OCI-LY3 (cell line): ENCODE measurements at regions not wholly inside any gene's neighbourhood (a gene's known extent, or its start where the extent isn't known, plus 50 kb on each side); places are given as distances from the start of the nearest gene placed in this dataset.

Experiments used
- H2AFZ ChIP-seq: fragments of 200-600, 300-600 bp; shearing (Covaris generic); 2 replicates; pipeline ENCODE4 v1.6.0; 2014; ENCODE audit warnings: antibody characterized with exemption, low read depth, low read length
- H3K27ac ChIP-seq: fragments of 200-600, 300-600 bp; sonication (generic); 2 replicates; pipeline ENCODE4 v1.5.1; 2014; ENCODE audit warnings: mild to moderate bottlenecking, low read length, moderate library complexity, mixed read lengths
- H3K27me3 ChIP-seq: fragments of 200-600, 300-600 bp; sonication (generic); 2 replicates; pipeline ENCODE4 v1.6.1; 2014; ENCODE audit warnings: low read depth, low read length, mixed read lengths
- H3K36me3 ChIP-seq: fragments of 200-600, 300-600 bp; sonication (generic); replicated peaks from 2 replicates; pipeline ENCODE3; 2014; ENCODE audit warnings: low read depth, low read length, mixed read lengths
- H3K4me1 ChIP-seq: fragments of 300-600, 200-600 bp; sonication (generic); 2 replicates; pipeline ENCODE4 v1.6.1; 2014; ENCODE audit warnings: low read length, mixed read lengths
- H3K4me2 ChIP-seq: fragments of 200-600, 300-600 bp; sonication (generic); 2 replicates; pipeline ENCODE4 v1.6.1; 2014; ENCODE audit warnings: low read length, mixed read lengths
- H3K4me3 ChIP-seq: fragments of 300-600, 200-600 bp; sonication (generic); 2 replicates; pipeline ENCODE4 v1.5.1; 2014; ENCODE audit warnings: antibody characterized with exemption, mild to moderate bottlenecking, low read length, moderate library complexity
- H3K79me2 ChIP-seq: fragments of 300-600, 200-600 bp; shearing (Covaris generic); 2 replicates; pipeline ENCODE4 v1.6.1; 2014; ENCODE audit warnings: mild to moderate bottlenecking, low read length, mixed read lengths
- H3K9ac ChIP-seq: fragments of 300-600, 200-600 bp; shearing (Covaris generic); 2 replicates; pipeline ENCODE4 v1.6.0; 2014; ENCODE audit warnings: mild to moderate bottlenecking, low read length, moderate library complexity
- H3K9me3 ChIP-seq: fragments of 200-600, 300-600 bp; shearing (Covaris generic); 2 replicates; pipeline ENCODE4 v1.6.1; 2014; ENCODE audit warnings: low read length, mixed read lengths; ENCODE audit not compliant: insufficient read depth
- H4K20me1 ChIP-seq: fragments of 200-600, 300-600 bp; sonication (generic); 2 replicates; pipeline ENCODE4 v1.6.1; 2016; ENCODE audit warnings: low read length, mixed read lengths; ENCODE audit not compliant: insufficient read depth
- CTCF ChIP-seq: fragments of 200-600, 300-600 bp; sonication (generic); IDR thresholded peaks from 2 replicates; pipeline ENCODE4 v1.5.1; 2014; ENCODE audit warnings: antibody characterized with exemption, low read length, low read depth
- EZH2phosphoT487 ChIP-seq: fragments of 200-600 bp; shearing (Covaris generic); IDR thresholded peaks from 2 replicates; pipeline ENCODE4 v1.6.1; 2018; ENCODE audit warnings: antibody characterized with exemption, mixed run types, low read depth

GRCh38 chr7:4319280-4319679 is 362.8 kb upstream of the FOXK1 start:
- Histone ChIP-seq H3K27ac (no peak overlapping the region), H3K79me2 (no peaks in the 10 kb centered on the region), H2AFZ (no peak overlapping the region), H3K36me3 (no peaks in the 10 kb centered on the region), H3K27me3 (no peaks in the 10 kb centered on the region), H3K4me2 (no peak overlapping the region), H3K9ac (no peak overlapping the region), H3K9me3 (no peaks in the 10 kb centered on the region), H4K20me1 (no peaks in the 10 kb centered on the region), H3K4me1 (no peaks in the 10 kb centered on the region), H3K4me3 (no peak overlapping the region)
- no peak for TF ChIP-seq CTCF
- TF ChIP-seq EZH2phosphoT487, result no peak

- Histone ChIP-seq H3K27ac (no peak overlapping the region), H3K9ac (no peak overlapping the region), H3K36me3 (no peaks in the 10 kb centered on the region), H4K20me1 (no peaks in the 10 kb centered on the region), H3K4me1 (no peaks in the 10 kb centered on the region), H3K9me3 (no peaks in the 10 kb centered on the region), H3K79me2 (no peaks in the 10 kb centered on the region), H3K4me3 (no peak overlapping the region), H3K4me2 (no peak overlapping the region), H2AFZ (no peak overlapping the region), H3K27me3 (no peaks in the 10 kb centered on the region)
- no peak for TF ChIP-seq CTCF
- TF ChIP-seq EZH2phosphoT487, result no peak
These were observed 356.4 kb upstream of the FOXK1 start for GRCh38 chr7:4325732-4326131.

GRCh38 chr7:4331711-4332110 is 350.4 kb upstream of the FOXK1 start:
- Histone ChIP-seq H3K27ac (no peak overlapping the region), H3K9me3 (no peaks in the 10 kb centered on the region), H3K27me3 (no peaks in the 10 kb centered on the region), H3K9ac (no peak overlapping the region), H4K20me1 (no peaks in the 10 kb centered on the region), H3K4me1 (no peaks in the 10 kb centered on the region), H2AFZ (no peak overlapping the region), H3K79me2 (no peaks in the 10 kb centered on the region), H3K36me3 (no peaks in the 10 kb centered on the region), H3K4me2 (no peak overlapping the region), H3K4me3 (no peak overlapping the region)
- TF ChIP-seq CTCF (no peak), EZH2phosphoT487 (no peak)

GRCh38 chr7:4338556-4338955 is 343.5 kb upstream of the FOXK1 start:
- H3K27ac ChIP-seq, result no peak overlapping the region
- no peak overlapping the region for H3K4me2 ChIP-seq
- no peaks in the 10 kb centered on the region for H3K27me3 ChIP-seq
- H3K4me3 ChIP-seq, result no peak overlapping the region
- H3K4me1 ChIP-seq, result no peaks in the 10 kb centered on the region
- H3K36me3 ChIP-seq, result no peaks in the 10 kb centered on the region
- TF ChIP-seq EZH2phosphoT487 (no peak), CTCF (no peak)
- no peak overlapping the region for H3K9ac ChIP-seq
- no peaks in the 10 kb centered on the region for H3K79me2 ChIP-seq
- no peaks in the 10 kb centered on the region for H3K9me3 ChIP-seq
- no peak overlapping the region for H2AFZ ChIP-seq
- H4K20me1 ChIP-seq, result no peaks in the 10 kb centered on the region
